ACHN (cell line): ENCODE measurements at regions not wholly inside any gene's neighbourhood (a gene's known extent, or its start where the extent isn't known, plus 50 kb on each side); places are given as distances from the start of the nearest gene placed in this dataset.
"Not testable (repeated sequence)": the region's sequence is repeated elsewhere in the genome, so short reads cannot be mapped to it uniquely, and the experiment has no call there.

ENCODE experiments used
- DNase-seq: peaks from one replicate; pipeline ENCODE4 v3.0.0-alpha.2; 2015
- in situ Hi-C: cut with HindIII; loops from 2 replicates; pipeline ENCODE4 v1.10.0; 2017; ENCODE audit warnings: low sequenced_read_pairs, low pct_ligation_motif_present, low pct_unique_long_range_greater_than_20kb

GRCh38 chr6:12485837-12486236, 195.7 kb downstream of the EDN1 start:
- in situ Hi-C loops, result no loop called here

GRCh38 chr6:12490351-12490903, 200.3 kb downstream of the EDN1 start:
- in situ Hi-C loops, result no loop called here
- no peak for DNase-seq

More at GRCh38 chr6:12485837-12486236, 195.7 kb downstream of the EDN1 start:
- DNase-seq, result no peak

GRCh38 chr6:12490904-12491571, 200.9 kb downstream of the EDN1 start:
- in situ Hi-C loops, result no loop called here
- DNase-seq, result no peak

GRCh38 chr6:12492929-12493328, 202.8 kb downstream of the EDN1 start:
- DNase-seq, result not testable (repeated sequence)

GRCh38 chr6:12493446-12493845, 203.3 kb downstream of the EDN1 start:
- DNase-seq, result no peak
- in situ Hi-C loops, result no loop called here

More at GRCh38 chr6:12492929-12493328, 202.8 kb downstream of the EDN1 start:
- in situ Hi-C loops, result not testable (repeated sequence)

- DNase-seq, result no peak
- in situ Hi-C loops, result no loop called here
Measured at GRCh38 chr6:12494161-12494560, 204.0 kb downstream of the EDN1 start.

- in situ Hi-C loops, result no loop called here
- DNase-seq, result no peak
Measured at GRCh38 chr6:12501990-12502389, 211.8 kb downstream of the EDN1 start.

GRCh38 chr6:12504325-12504966, 212.1 kb upstream of the PHACTR1 start:
- in situ Hi-C loops, result no loop called here
- peak; percentile 47 for DNase-seq

GRCh38 chr6:12505486-12505885, 211.1 kb upstream of the PHACTR1 start:
- in situ Hi-C loops, result no loop called here

GRCh38 chr6:12506159-12506558, 210.4 kb upstream of the PHACTR1 start:
- in situ Hi-C loops, result no loop called here

More at GRCh38 chr6:12505486-12505885, 211.1 kb upstream of the PHACTR1 start:
- DNase-seq, result no peak

GRCh38 chr6:12507636-12508035, 208.9 kb upstream of the PHACTR1 start:
- in situ Hi-C loops, result no loop called here
- DNase-seq, result no peak

More at GRCh38 chr6:12506159-12506558, 210.4 kb upstream of the PHACTR1 start:
- DNase-seq, result no peak

- in situ Hi-C loops, result no loop called here
Measured at GRCh38 chr6:12508553-12508952, 208.0 kb upstream of the PHACTR1 start.

GRCh38 chr6:12509060-12509459, 207.5 kb upstream of the PHACTR1 start:
- in situ Hi-C loops, result no loop called here
- no peak for DNase-seq

More at GRCh38 chr6:12508553-12508952, 208.0 kb upstream of the PHACTR1 start:
- no peak for DNase-seq

GRCh38 chr6:12516070-12516469, 200.5 kb upstream of the PHACTR1 start:
- in situ Hi-C loops, result no loop called here

GRCh38 chr6:12522347-12522746, 194.2 kb upstream of the PHACTR1 start:
- in situ Hi-C loops, result no loop called here
- DNase-seq, result no peak

More at GRCh38 chr6:12516070-12516469, 200.5 kb upstream of the PHACTR1 start:
- no peak for DNase-seq

- DNase-seq, result no peak
- in situ Hi-C loops, result no loop called here
Measured at GRCh38 chr6:12523726-12524125, 192.8 kb upstream of the PHACTR1 start.

- no peak for DNase-seq
Measured at GRCh38 chr6:12525276-12525675, 191.3 kb upstream of the PHACTR1 start.

GRCh38 chr6:12527339-12527738, 189.2 kb upstream of the PHACTR1 start:
- in situ Hi-C loops, result no loop called here

More at GRCh38 chr6:12525276-12525675, 191.3 kb upstream of the PHACTR1 start:
- in situ Hi-C loops, result no loop called here

GRCh38 chr6:12528136-12528535, 188.4 kb upstream of the PHACTR1 start:
- DNase-seq, result no peak
- in situ Hi-C loops, result no loop called here

More at GRCh38 chr6:12527339-12527738, 189.2 kb upstream of the PHACTR1 start:
- DNase-seq, result no peak
